Neutrophil (primary cell): ENCODE measurements at regions not wholly inside any gene's neighbourhood (a gene's known extent, or its start where the extent isn't known, plus 50 kb on each side); places are given as distances from the start of the nearest gene placed in this dataset.

ENCODE experiments used
- H3K27ac ChIP-seq: fragments of 200-600 bp; sonication (generic); 2 replicates; pipeline ENCODE4 v1.5.1; 2016; ENCODE audit warnings: mild to moderate bottlenecking, moderate library complexity
- H3K27me3 ChIP-seq: fragments of 200-600 bp; sonication (generic); 2 replicates; pipeline ENCODE4 v1.6.0; 2016; ENCODE audit warnings: mild to moderate bottlenecking
- H3K36me3 ChIP-seq: fragments of 200-600 bp; sonication (generic); 2 replicates; pipeline ENCODE4 v1.5.1; 2017
- H3K4me1 ChIP-seq, 2 experiments: fragments of 200-600 bp in 1 of 2; sonication (generic) in 1 of 2; 1 replicate in 1 of 2; 2 replicates in 1 of 2; pipeline versions ENCODE4 v1.5.1 to v1.6.1; 2013 to 2016; ENCODE audit warnings: low read depth in 1 of 2, low read length in 1 of 2, mild to moderate bottlenecking in 1 of 2, moderate library complexity in 1 of 2; ENCODE audit not compliant: control insufficient read depth in 1 of 2, insufficient read depth in 1 of 2
- H3K4me3 ChIP-seq, 2 experiments: fragments of 200-600 bp in 1 of 2; sonication (generic) in 1 of 2; 1 replicate in 1 of 2; 2 replicates in 1 of 2; pipeline ENCODE4 v1.5.1; 2013 to 2016; ENCODE audit warnings: low read depth in 1 of 2, low read length in 1 of 2, mild to moderate bottlenecking in 1 of 2, moderate library complexity in 1 of 2
- H3K9me3 ChIP-seq: fragments of 200-600 bp; sonication (generic); 2 replicates; pipeline ENCODE4 v1.5.1; 2016
- CTCF ChIP-seq: fragments of 200-600 bp; sonication (generic); IDR thresholded peaks from 2 replicates; pipeline ENCODE4 v1.5.1; 2016; ENCODE audit warnings: antibody characterized with exemption

GRCh38 chr6:149208134-149208601 lies 109.3 kb upstream of the TAB2 start:
- Histone ChIP-seq H3K9me3 (no peaks in the 10 kb centered on the region), H3K36me3 (no peaks in the 10 kb centered on the region), H3K4me1 (peaks cover 28 to 37% of the 10 kb centered on the region in 2 experiments), H3K27ac (no peak overlapping the region), H3K4me3 (no peak overlapping the region), H3K27me3 (no peaks in the 10 kb centered on the region)
- no peak for TF ChIP-seq CTCF

GRCh38 chr6:149209871-149210775 lies 107.4 kb upstream of the TAB2 start:
- no peak for TF ChIP-seq CTCF
- H3K4me1 ChIP-seq: peaks cover 30 to 42% of the 10 kb centered on the region in 2 experiments
- no peaks in the 10 kb centered on the region for H3K36me3 ChIP-seq
- peak overlapping the region; percentile 91 for H3K27ac ChIP-seq
- peak overlapping the region in 1 of 2 experiments; percentile 45 for H3K4me3 ChIP-seq
- H3K9me3 ChIP-seq: no peaks in the 10 kb centered on the region
- H3K27me3 ChIP-seq: no peaks in the 10 kb centered on the region

GRCh38 chr6:149211046-149211571 lies 106.4 kb upstream of the TAB2 start:
- no peak for TF ChIP-seq CTCF
- H3K9me3 ChIP-seq: no peaks in the 10 kb centered on the region
- H3K27ac ChIP-seq: peak overlapping the region; percentile 91
- H3K27me3 ChIP-seq: no peaks in the 10 kb centered on the region
- H3K36me3 ChIP-seq: no peaks in the 10 kb centered on the region
- peaks cover 30 to 42% of the 10 kb centered on the region in 2 experiments for H3K4me1 ChIP-seq
- peak overlapping the region; percentile 28 to 45 for H3K4me3 ChIP-seq

- Histone ChIP-seq H3K9me3 (no peaks in the 10 kb centered on the region), H3K4me1 (peaks cover 30 to 42% of the 10 kb centered on the region in 2 experiments), H3K4me3 (no peak overlapping the region), H3K27ac (peak overlapping the region; percentile 76), H3K36me3 (no peaks in the 10 kb centered on the region), H3K27me3 (no peaks in the 10 kb centered on the region)
- no peak for TF ChIP-seq CTCF
Measured at GRCh38 chr6:149212206-149212605, 105.3 kb upstream of the TAB2 start.

GRCh38 chr6:149212892-149213801 lies 104.4 kb upstream of the TAB2 start:
- Histone ChIP-seq H3K27ac (peak overlapping the region; percentile 76), H3K4me1 (peaks cover 30 to 42% of the 10 kb centered on the region in 2 experiments), H3K4me3 (no peak overlapping the region), H3K36me3 (no peaks in the 10 kb centered on the region), H3K27me3 (no peaks in the 10 kb centered on the region), H3K9me3 (no peaks in the 10 kb centered on the region)
- TF ChIP-seq CTCF: no peak
